ENCODE measurements at regions not wholly inside any gene's neighbourhood (a gene's known extent, or its start where the extent isn't known, plus 50 kb on each side); places are given as distances from the start of the nearest gene placed in this dataset.
"Not testable (repeated sequence)": the region's sequence is repeated elsewhere in the genome, so short reads cannot be mapped to it uniquely, and the experiment has no call there.

GRCh38 chr13:87736849-87737385 lies 65.7 kb downstream of the SLITRK5 start:
- DNase-seq, result no peak

DNA sequence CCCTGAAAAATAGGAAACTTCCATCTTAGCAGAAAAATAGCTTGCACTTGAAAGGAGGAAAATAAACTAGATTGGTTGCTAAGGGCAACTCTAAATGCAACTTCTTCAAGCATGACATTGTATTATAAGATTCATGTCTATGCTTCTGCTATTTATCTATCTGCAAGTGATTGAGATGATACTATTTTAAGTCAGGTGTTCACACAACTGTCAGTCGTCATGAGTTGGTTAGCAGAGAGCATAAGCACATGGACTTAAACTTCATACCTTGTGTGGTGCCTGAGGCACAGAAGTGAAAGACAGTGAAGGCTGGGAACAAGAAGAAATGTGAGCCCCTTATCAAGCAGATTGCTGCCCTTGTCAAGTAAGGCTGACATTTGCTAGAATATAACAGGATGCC lies 82.9 kb downstream of the SLITRK5 start:
- no peak for DNase-seq

DNA sequence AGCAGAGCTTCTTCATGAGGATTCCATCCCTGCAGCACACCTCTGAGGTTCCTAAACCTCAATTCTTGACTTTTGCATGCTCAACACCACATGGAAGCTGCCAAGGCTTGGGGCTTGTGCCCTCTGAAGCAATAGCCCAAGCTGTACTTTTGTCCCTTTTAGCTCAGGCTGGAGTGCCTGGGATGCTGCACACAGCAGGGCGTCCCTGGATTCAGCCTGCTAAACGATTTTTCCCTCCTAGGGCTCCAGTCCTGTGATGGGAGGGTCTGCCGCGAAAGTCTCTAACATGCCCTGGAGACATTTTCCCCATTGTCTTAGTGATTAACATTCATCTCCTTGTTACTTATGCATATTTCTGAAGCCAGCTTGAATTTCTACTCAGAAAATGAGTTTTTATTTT lies 98.3 kb downstream of the SLITRK5 start:
- no peak for DNase-seq

GRCh38 chr13:87777387-87777786 lies 106.2 kb downstream of the SLITRK5 start:
- no peak for DNase-seq

DNA sequence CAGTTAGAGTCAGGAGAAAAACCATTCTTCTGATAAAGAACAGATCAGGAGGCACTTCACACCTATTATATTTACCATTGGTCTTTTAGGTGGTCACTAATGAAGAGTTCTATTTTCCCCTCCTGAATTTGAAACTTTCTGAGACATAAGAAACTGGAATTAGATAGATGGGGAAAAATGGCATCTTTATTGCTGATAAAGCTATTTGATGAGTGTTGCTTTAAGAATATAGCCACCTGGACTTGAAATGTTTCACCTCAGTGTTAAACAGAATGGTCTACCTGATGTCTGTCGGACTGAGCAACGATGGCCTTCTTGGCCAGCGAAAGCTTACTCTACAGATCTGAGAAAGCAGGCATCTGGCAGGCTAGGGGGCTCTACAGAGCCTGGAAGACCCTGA lies 107.0 kb downstream of the SLITRK5 start:
- no peak for DNase-seq

- DNase-seq, result no peak
Measured at GRCh38 chr13:87779426-87779825, 108.3 kb downstream of the SLITRK5 start.

GRCh38 chr13:87783366-87783765 lies 112.2 kb downstream of the SLITRK5 start:
- no peak for DNase-seq

DNA sequence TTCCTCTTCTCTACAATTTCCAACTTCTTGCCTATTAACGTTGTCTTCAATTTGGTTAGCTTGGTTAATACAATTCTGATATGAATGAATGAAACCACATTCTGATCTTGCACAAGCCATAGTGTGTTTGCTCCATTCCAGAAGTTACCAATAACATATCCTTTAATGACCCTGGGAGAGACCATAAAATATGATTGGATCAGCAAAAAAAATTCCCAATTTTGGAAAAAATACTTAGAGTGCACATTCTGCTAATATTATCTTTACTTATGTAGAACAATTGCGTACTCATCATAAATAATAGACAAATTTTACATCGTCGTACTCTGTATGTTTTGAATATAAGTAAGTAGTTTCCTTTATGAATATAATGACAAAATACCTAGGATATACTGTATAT lies 117.2 kb downstream of the SLITRK5 start:
- DNase-seq, result no peak

DNA sequence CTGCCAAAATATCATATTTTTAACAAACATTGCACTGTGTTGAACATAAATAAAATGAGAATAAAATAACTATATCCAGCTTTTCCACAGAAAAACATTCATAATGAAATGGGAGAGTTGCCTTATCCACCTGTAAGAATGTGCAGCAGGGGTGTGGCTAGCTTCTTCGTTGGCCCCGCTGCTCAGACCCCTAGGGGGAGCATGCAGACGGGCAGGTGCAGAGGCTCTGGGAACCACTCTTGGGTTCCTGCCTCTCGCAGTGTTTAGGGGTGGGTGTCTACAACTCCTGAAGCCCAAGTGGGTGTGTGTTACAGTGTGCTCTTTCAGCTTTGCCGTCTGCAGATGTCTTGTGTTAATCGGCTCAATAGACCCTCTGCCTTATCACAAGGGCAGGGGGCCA lies 121.7 kb downstream of the SLITRK5 start:
- no peak for DNase-seq

DNA sequence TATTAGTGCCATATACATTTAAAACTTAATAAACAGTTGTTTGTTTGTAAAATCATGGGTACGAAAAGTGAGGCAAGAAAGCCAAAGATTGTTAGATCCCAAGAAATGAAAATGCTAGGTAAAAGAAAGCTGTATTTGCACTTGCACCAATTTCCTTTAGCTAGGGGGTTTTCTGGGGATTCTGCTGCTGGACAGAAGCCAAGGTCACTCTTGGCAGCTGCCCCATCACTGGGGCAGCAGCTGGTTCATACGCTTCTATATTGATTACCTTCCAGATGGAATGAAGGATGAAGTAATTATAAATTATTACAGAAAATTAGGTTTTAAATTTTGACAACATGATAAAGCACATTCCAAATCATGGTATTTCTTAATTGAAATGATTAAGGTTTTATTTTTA lies 127.4 kb downstream of the SLITRK5 start:
- DNase-seq, result no peak

DNA sequence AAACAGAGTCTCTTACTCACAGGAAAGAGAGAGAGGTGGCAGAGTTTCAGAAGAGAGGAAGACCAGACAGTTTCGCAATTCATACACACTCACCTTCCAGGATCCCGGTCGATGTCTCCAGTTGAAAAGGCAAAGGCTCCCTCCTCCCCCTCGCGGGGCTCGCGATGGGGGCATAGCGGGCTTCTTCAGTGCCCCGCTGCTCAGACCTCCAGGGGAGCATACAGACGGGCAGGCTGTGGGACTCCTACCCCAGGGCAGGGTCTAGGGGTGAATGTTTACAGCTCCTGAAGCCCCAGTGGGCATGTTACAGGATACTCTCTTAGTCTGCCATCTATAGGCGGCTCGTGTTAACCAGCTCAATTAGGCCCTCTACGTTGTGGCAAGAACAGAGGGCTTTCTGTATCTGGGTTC lies 139.2 kb downstream of the SLITRK5 start:
- no peak for DNase-seq

DNA sequence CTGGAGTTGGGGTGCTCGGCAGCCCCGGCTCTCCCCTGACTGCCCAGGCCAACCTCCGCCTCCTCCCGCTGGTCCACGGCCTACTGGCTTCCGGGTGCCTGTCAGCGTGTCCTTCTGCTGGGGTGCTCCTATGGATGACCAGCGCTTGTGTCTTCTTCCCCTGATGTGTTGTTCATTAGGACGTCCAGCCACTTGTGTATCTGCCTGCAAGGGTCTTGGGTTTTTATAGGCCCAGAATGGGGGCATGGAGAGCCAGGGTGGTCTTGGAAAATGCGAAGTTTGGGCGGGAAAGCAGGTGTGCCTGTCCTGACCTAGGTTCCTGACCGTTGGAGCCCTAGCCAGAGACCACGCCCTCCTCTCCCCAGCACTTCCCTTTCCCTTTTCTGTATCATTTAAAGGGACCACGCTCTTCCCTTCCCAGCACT lies 139.8 kb downstream of the SLITRK5 start:
- no peak for DNase-seq

- DNase-seq, result no peak
Measured at GRCh38 chr13:87814403-87814802, 143.2 kb downstream of the SLITRK5 start.

GRCh38 chr13:87820241-87820640 lies 149.1 kb downstream of the SLITRK5 start:
- DNase-seq, result no peak

- no peak for DNase-seq
Measured at GRCh38 chr13:87821512-87821911, 150.3 kb downstream of the SLITRK5 start.

DNA sequence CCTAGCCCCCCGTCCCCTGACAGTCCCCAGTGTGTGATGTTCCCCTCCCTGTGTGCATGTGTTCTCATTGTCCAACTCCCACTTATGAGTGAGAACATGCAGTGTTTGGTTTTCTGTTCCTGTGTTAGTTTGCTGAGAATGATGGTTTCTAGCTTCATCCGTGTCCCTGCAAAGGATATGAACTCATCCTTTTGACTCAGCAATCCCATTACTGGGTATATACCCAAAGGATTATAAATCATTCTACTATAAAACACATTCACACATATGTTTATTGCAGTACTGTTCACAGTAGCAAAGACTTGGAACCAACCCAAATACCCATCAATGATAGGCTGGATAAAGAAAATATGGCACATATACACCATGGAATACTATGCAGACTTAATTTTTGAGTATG lies 155.1 kb downstream of the SLITRK5 start:
- DNase-seq, result not testable (repeated sequence)

- no peak for DNase-seq
Measured at GRCh38 chr13:87827479-87827878, 156.3 kb downstream of the SLITRK5 start.

DNA sequence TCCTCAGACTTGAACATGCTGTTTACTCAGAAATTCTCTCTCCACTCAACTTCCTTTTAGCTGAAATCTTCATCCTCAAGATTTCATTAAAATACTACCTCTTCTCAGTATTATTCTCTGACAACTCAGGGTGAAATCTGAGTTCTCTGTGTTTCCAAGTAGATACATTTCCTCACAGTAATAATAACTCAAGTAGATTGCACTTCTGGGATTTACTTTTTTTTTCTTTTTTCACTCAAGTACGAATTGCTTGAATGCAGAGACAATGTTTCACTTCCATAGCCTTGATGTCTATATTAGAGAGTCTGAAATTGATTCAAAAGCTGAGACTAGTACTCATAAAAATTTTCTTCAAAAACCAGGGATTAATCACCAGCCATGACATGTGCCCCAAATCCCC lies 166.4 kb downstream of the SLITRK5 start:
- no peak for DNase-seq

- DNase-seq, result no peak
Measured at GRCh38 chr13:87837946-87838345, 166.8 kb downstream of the SLITRK5 start.

DNA sequence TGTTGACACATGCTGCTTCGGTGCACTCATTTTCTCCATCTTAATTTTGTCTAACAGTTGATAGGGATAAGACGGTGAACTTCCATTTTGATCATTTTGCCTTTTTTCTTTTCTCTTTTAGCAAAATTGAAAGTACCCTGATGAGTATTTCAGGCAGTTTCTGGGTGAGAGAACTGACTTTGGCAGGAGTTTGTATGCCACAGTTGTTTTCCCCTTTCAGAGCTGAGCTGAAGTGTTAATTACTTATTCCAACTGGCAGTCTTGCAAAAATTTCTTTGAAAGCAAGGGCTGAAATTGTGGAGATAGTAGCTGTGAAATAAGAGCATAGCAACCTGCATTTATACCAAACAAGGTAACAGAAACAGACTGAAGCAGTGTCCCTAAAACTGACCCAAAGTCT lies 180.2 kb downstream of the SLITRK5 start:
- no peak for DNase-seq

- DNase-seq, result no peak
Measured at GRCh38 chr13:87855553-87855952, 184.4 kb downstream of the SLITRK5 start.

- DNase-seq, result no peak
Measured at GRCh38 chr13:87859261-87859660, 188.1 kb downstream of the SLITRK5 start.

DNA sequence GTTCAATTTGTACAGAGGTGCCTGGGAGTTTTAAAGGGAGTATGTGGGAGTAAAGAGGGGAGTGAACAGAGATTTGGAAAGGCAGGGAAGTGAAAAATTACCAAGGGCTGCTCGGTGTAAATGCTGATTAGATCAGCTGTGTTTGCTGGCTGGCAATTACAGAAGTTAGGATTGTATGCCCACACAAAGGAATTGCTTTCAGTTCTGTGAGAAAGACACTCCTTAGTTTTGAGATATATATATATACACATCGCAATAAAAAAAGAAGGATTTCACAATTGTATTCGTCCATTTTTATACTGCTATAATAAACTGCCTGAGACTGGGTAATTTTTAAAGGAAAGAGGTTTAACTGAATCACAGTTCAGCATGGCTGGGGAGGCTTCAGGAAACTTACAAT lies 196.3 kb downstream of the SLITRK5 start:
- no peak for DNase-seq

- DNase-seq, result no peak
Measured at GRCh38 chr13:87868731-87869130, 197.6 kb downstream of the SLITRK5 start.

DNA sequence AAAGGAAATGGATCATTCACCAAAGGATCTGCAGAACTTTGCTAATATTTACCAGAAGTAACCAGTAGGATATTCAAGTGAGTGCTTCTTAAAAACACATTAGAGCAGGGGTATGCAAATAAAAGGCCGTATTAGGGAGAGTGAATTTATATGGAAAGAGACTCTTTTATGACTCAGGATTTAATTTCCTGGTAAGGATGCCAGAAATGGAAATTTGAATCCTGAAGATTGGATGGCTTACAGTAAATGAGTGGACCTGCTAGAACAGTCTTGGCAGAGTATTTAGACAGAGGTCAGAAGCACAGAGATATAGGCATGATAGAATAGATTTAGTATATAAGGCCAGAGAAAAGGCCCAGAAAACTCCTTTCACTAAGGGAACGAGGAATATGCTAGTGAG lies 201.6 kb downstream of the SLITRK5 start:
- no peak for DNase-seq

DNA sequence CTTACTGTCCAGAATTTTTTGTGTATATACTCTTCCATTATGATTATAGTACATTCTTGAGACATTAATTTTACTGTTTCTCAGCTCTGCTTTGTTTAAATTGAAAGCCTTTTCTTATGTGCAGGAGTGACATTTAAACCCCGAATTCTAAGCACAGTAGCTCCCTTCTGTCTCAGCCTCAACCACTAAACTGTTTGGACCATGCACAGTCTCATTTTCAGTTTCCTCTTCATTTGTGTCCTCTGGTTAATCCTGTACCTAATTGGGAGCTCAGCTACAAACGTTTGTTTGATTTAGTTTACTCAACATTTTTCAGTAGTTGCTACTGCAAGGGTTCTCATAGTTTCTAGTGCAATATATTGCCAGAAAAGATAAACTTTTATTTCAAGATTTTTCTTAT lies 206.3 kb downstream of the SLITRK5 start:
- DNase-seq, result no peak

All from activated T-cell treated with anti-CD3 and anti-CD28 coated beads, Interleukin-2, amount 50 U/mL, for 1 hour (primary cell).